Muscle of arm (tissue), 1 donor: ENCODE measurements at regions not wholly inside any gene's neighbourhood (a gene's known extent, or its start where the extent isn't known, plus 50 kb on each side); places are given as distances from the start of the nearest gene placed in this dataset.

Source experiments
- DNase-seq: peaks from one replicate; pipeline ENCODE4 v3.0.0-alpha.2; 2013

GRCh38 chr6:66808771-66809170 lies 1101.7 kb upstream of the EYS start:
- DNase-seq, result no peak

GRCh38 chr6:66796987-66797386 lies 1090.0 kb upstream of the EYS start:
- DNase-seq, result no peak

GRCh38 chr6:66788579-66788978 lies 1081.6 kb upstream of the EYS start:
- DNase-seq, result no peak

- DNase-seq, result peak; percentile 7
These were observed 1065.8 kb upstream of the EYS start for GRCh38 chr6:66772800-66773199.

- DNase-seq, result no peak
These were observed 1064.6 kb upstream of the EYS start for GRCh38 chr6:66771626-66772025.

GRCh38 chr6:66751630-66752029 lies 1044.6 kb upstream of the EYS start:
- DNase-seq, result no peak

GRCh38 chr6:66740346-66740745 lies 1033.3 kb upstream of the EYS start:
- no peak for DNase-seq

- no peak for DNase-seq
These were observed 1028.3 kb upstream of the EYS start for GRCh38 chr6:66735106-66735890.

- DNase-seq, result no peak
These were observed 1024.3 kb upstream of the EYS start for GRCh38 chr6:66731310-66731709.

- DNase-seq, result no peak
These were observed 1018.6 kb upstream of the EYS start for GRCh38 chr6:66725670-66726069.

GRCh38 chr6:66717801-66718200 lies 1010.8 kb upstream of the EYS start:
- no peak for DNase-seq

- DNase-seq, result no peak
These were observed 992.4 kb upstream of the EYS start for GRCh38 chr6:66699385-66699784.

- DNase-seq, result no peak
These were observed 982.6 kb upstream of the EYS start for GRCh38 chr6:66689608-66690007.

- no peak for DNase-seq
These were observed 980.6 kb upstream of the EYS start for GRCh38 chr6:66687611-66688140.

- no peak for DNase-seq
These were observed 968.9 kb upstream of the EYS start for GRCh38 chr6:66675906-66676305.

GRCh38 chr6:66664112-66664511 lies 957.1 kb upstream of the EYS start:
- no peak for DNase-seq

GRCh38 chr6:66662721-66663507 lies 955.9 kb upstream of the EYS start:
- DNase-seq, result no peak

GRCh38 chr6:66662196-66662595 lies 955.2 kb upstream of the EYS start:
- DNase-seq, result peak; percentile 7

- no peak for DNase-seq
These were observed 948.4 kb upstream of the EYS start for GRCh38 chr6:66655420-66655819.

GRCh38 chr6:66638518-66638917 lies 931.5 kb upstream of the EYS start:
- DNase-seq, result no peak

- no peak for DNase-seq
These were observed 931.1 kb upstream of the EYS start for GRCh38 chr6:66638099-66638498.

GRCh38 chr6:66628917-66629316 lies 921.9 kb upstream of the EYS start:
- no peak for DNase-seq

GRCh38 chr6:66623050-66623449 lies 916.0 kb upstream of the EYS start:
- no peak for DNase-seq
